Hepatocyte (in vitro differentiated cells): ENCODE measurements at regions not wholly inside any gene's neighbourhood (a gene's known extent, or its start where the extent isn't known, plus 50 kb on each side); places are given as distances from the start of the nearest gene placed in this dataset.

Experiments used
- DNase-seq: peaks from one replicate; pipeline ENCODE4 v3.0.0-alpha.2; 2016; ENCODE audit warnings: low spot score
- H2AFZ ChIP-seq: fragments of 200-600 bp; sonication (generic); 2 replicates; pipeline ENCODE4 v1.6.0; 2016; ENCODE audit warnings: antibody characterized with exemption, mild to moderate bottlenecking
- H3K27ac ChIP-seq: fragments of 200-600 bp; sonication (generic); 2 replicates; pipeline ENCODE4 v1.5.1; 2016; ENCODE audit warnings: mild to moderate bottlenecking
- H3K27me3 ChIP-seq: fragments of 200-600 bp; sonication (generic); 2 replicates; pipeline ENCODE4 v1.6.1; 2016
- H3K36me3 ChIP-seq: fragments of 200-600 bp; sonication (generic); replicated peaks from 2 replicates; pipeline ENCODE4 v1.5.1; 2016; ENCODE audit warnings: low read depth; ENCODE audit not compliant: insufficient read depth
- H3K4me1 ChIP-seq: fragments of 200-600 bp; sonication (generic); 2 replicates; pipeline ENCODE4 v1.5.1; 2016; ENCODE audit warnings: mild to moderate bottlenecking, moderate library complexity; ENCODE audit not compliant: insufficient read depth
- H3K4me2 ChIP-seq: fragments of 200-600 bp; sonication (generic); 2 replicates; pipeline ENCODE4 v1.6.0; 2016
- H3K4me3 ChIP-seq: fragments of 200-600 bp; sonication (generic); 2 replicates; pipeline ENCODE4 v1.5.1; 2016; ENCODE audit warnings: mild to moderate bottlenecking
- H3K79me2 ChIP-seq: fragments of 200-600 bp; sonication (generic); 2 replicates; pipeline ENCODE4 v1.6.0; 2017; ENCODE audit warnings: mild to moderate bottlenecking
- H3K9me2 ChIP-seq: fragments of 200-600 bp; sonication (generic); replicated peaks from 2 replicates; pipeline ENCODE4 v1.6.0; 2017; ENCODE audit warnings: mild to moderate bottlenecking; ENCODE audit not compliant: insufficient read depth
- H3K9me3 ChIP-seq: fragments of 200-600 bp; sonication (generic); 2 replicates; pipeline ENCODE4 v1.5.1; 2016; ENCODE audit warnings: low read depth, mild to moderate bottlenecking
- H4K20me1 ChIP-seq: fragments of 200-600 bp; sonication (generic); 2 replicates; pipeline ENCODE4 v1.6.0; 2016; ENCODE audit warnings: mild to moderate bottlenecking; ENCODE audit not compliant: insufficient read depth, poor library complexity, severe bottlenecking
- EZH2 ChIP-seq: fragments of 200-600 bp; sonication (generic); IDR thresholded peaks from 2 replicates; pipeline ENCODE4 v1.6.1; 2016; ENCODE audit warnings: antibody characterized with exemption, mild to moderate bottlenecking, borderline replicate concordance
- EZH2phosphoT487 ChIP-seq: fragments of 200-600 bp; sonication (generic); IDR thresholded peaks from one replicate; pipeline ENCODE4 v1.6.1; 2018; ENCODE audit warnings: antibody characterized with exemption, mild to moderate bottlenecking, low read depth, moderate library complexity; ENCODE audit not compliant: unreplicated experiment, severe bottlenecking
- WGBS: methylation state at CpG from one replicate; pipeline ENCODE4 v1.1.6; 2016; ENCODE audit warnings: low lambda C conversion rate; ENCODE audit errors: missing lambda C conversion rate; 5-methylcytosine and 5-hydroxymethylcytosine counted together
- TF ChIP-seq, protein P1 (sequence below): fragments of 200-600 bp; sonication (generic); IDR thresholded peaks from 2 replicates; pipeline ENCODE4 v1.5.1; 2016; ENCODE audit warnings: antibody characterized with exemption, mild to moderate bottlenecking; ENCODE audit not compliant: poor library complexity

DNA sequence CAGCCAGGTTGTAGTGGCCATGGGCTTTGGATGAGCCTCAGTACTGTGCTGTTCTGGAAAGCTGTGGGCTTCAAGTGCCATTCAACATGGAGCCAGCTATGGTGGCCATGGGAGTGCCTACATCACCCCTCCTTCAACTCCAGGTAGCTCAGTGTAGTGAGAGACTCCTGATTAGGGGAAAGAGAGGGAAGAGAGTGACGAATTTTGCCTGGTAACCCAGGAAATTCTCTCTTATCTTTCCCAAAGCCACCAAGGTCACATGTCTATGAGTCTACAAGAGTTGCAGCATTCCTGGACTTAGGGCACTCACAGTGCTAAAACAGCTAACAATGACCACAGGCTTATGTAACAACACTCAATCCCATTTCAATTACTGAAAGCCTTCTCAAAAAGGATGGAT is 81.7 kb upstream of the SPTLC1 start:
- no peaks in the 10 kb centered on the region for H3K36me3 ChIP-seq
- H3K4me2 ChIP-seq, result no peak overlapping the region
- no peaks in the 10 kb centered on the region for H3K79me2 ChIP-seq
- DNase-seq, result peak; percentile 57
- TF ChIP-seq EZH2 (no peak), EZH2phosphoT487 (no peak)
- TF ChIP-seq, protein P1, sequence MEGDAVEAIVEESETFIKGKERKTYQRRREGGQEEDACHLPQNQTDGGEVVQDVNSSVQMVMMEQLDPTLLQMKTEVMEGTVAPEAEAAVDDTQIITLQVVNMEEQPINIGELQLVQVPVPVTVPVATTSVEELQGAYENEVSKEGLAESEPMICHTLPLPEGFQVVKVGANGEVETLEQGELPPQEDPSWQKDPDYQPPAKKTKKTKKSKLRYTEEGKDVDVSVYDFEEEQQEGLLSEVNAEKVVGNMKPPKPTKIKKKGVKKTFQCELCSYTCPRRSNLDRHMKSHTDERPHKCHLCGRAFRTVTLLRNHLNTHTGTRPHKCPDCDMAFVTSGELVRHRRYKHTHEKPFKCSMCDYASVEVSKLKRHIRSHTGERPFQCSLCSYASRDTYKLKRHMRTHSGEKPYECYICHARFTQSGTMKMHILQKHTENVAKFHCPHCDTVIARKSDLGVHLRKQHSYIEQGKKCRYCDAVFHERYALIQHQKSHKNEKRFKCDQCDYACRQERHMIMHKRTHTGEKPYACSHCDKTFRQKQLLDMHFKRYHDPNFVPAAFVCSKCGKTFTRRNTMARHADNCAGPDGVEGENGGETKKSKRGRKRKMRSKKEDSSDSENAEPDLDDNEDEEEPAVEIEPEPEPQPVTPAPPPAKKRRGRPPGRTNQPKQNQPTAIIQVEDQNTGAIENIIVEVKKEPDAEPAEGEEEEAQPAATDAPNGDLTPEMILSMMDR, result no peak
- H3K27ac ChIP-seq, result peak overlapping the region; percentile 74
- no peak overlapping the region for H2AFZ ChIP-seq
- no peaks in the 10 kb centered on the region for H3K9me3 ChIP-seq
- 23% methylated on average over 1 of the region's 1 CpG for WGBS
- no peaks in the 10 kb centered on the region for H3K9me2 ChIP-seq
- H3K4me1 ChIP-seq, result peaks cover 5% of the 10 kb centered on the region
- H3K4me3 ChIP-seq, result no peak overlapping the region
- no peaks in the 10 kb centered on the region for H4K20me1 ChIP-seq
- H3K27me3 ChIP-seq, result no peaks in the 10 kb centered on the region

DNA sequence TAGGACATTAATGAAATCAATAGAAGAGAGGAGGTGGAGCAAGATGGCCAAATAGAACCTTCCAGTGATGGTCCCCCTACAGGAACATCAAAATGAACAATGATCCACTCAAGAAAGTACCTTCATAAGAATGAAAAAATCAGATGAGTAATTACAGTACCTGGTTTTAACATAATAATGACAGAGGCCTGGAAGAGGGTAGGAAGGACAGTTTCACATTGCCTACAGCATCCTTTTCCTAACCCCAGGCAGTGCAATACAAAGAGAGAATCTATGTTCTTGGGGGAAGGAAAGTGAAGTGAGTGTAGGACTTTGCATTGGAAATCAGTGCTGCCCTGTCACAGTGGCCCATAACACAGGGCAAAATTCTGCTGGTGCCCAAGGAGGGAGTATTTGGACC is 81.2 kb upstream of the SPTLC1 start:
- Histone ChIP-seq H3K9me2 (no peaks in the 10 kb centered on the region), H3K4me2 (no peak overlapping the region), H3K36me3 (no peaks in the 10 kb centered on the region), H4K20me1 (no peaks in the 10 kb centered on the region), H3K4me3 (no peak overlapping the region), H2AFZ (no peak overlapping the region), H3K4me1 (peaks cover 5% of the 10 kb centered on the region), H3K9me3 (no peaks in the 10 kb centered on the region), H3K79me2 (no peaks in the 10 kb centered on the region), H3K27me3 (no peaks in the 10 kb centered on the region), H3K27ac (peak overlapping the region; percentile 74)
- no peak for DNase-seq
- TF ChIP-seq, protein P1, result no peak
- TF ChIP-seq EZH2phosphoT487, result no peak
- no peak for TF ChIP-seq EZH2

DNA sequence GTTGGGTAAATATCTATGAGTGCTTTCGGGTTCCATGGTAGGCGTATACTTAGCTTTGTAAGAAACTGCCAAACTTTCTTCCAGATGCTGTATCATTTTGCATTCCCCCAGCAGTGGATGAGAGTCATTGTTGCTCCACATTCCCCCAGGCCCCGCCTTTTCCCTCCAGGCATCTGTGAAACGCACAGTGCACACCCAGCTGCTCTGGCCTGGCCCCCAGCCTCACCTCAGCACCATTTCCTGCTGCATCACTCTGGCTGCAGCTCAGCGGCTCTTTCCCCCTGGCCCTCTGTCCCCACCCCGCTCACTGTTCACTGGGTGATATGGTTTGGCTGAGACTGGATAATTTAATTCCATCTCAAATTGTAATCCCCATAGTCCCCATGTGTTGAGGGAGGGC is 76.6 kb upstream of the SPTLC1 start:
- DNase-seq, result no peak
- TF ChIP-seq EZH2, result no peak
- TF ChIP-seq, protein P1, result no peak
- TF ChIP-seq EZH2phosphoT487, result no peak
- no peak overlapping the region for H3K4me2 ChIP-seq
- H2AFZ ChIP-seq, result no peak overlapping the region
- no peak overlapping the region for H3K4me3 ChIP-seq
- H3K4me1 ChIP-seq, result peaks cover 5% of the 10 kb centered on the region
- no peaks in the 10 kb centered on the region for H3K9me3 ChIP-seq
- no peaks in the 10 kb centered on the region for H3K36me3 ChIP-seq
- no peaks in the 10 kb centered on the region for H4K20me1 ChIP-seq
- no peaks in the 10 kb centered on the region for H3K79me2 ChIP-seq
- no peak overlapping the region for H3K27ac ChIP-seq
- H3K9me2 ChIP-seq, result no peaks in the 10 kb centered on the region
- 78% methylated on average over 6 of the region's 6 CpGs for WGBS
- H3K27me3 ChIP-seq, result no peaks in the 10 kb centered on the region

DNA sequence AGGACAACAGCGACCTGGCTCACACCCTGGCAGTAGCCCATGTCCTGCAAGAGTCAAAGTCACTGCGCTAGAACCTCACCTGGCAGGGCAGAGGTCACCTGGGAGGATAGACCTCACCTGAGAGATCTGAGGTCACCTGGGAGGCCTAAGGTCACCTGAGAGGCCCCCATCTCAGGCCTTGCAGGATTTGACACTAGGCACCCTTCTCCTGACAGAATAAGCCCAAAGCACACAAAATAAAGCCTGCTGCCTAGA is 75.2 kb upstream of the SPTLC1 start:
- Histone ChIP-seq H3K9me2 (no peaks in the 10 kb centered on the region), H3K79me2 (no peaks in the 10 kb centered on the region), H3K36me3 (no peaks in the 10 kb centered on the region), H4K20me1 (no peaks in the 10 kb centered on the region), H3K9me3 (no peaks in the 10 kb centered on the region), H2AFZ (no peak overlapping the region), H3K4me2 (no peak overlapping the region), H3K27me3 (no peaks in the 10 kb centered on the region), H3K4me1 (peaks cover 5% of the 10 kb centered on the region), H3K4me3 (no peak overlapping the region), H3K27ac (no peak overlapping the region)
- 79% methylated on average over 2 of the region's 2 CpGs for WGBS
- DNase-seq, result no peak
- TF ChIP-seq EZH2phosphoT487 (no peak), EZH2 (no peak)
- TF ChIP-seq, protein P1, result no peak
